Neutrophil (primary cell): ENCODE measurements at regions not wholly inside any gene's neighbourhood (a gene's known extent, or its start where the extent isn't known, plus 50 kb on each side); places are given as distances from the start of the nearest gene placed in this dataset.
A peak's percentile ranks its signal among the peaks of the same experiment; 100 is the strongest.

Experiments
- H3K27ac ChIP-seq: fragments of 200-600 bp; sonication (generic); 2 replicates; pipeline ENCODE4 v1.5.1; 2016; ENCODE audit warnings: mild to moderate bottlenecking, moderate library complexity
- H3K27me3 ChIP-seq: fragments of 200-600 bp; sonication (generic); 2 replicates; pipeline ENCODE4 v1.6.0; 2016; ENCODE audit warnings: mild to moderate bottlenecking
- H3K36me3 ChIP-seq: fragments of 200-600 bp; sonication (generic); 2 replicates; pipeline ENCODE4 v1.5.1; 2017
- H3K4me1 ChIP-seq, 2 experiments: fragments of 200-600 bp in 1 of 2; sonication (generic) in 1 of 2; 1 replicate in 1 of 2; 2 replicates in 1 of 2; pipeline versions ENCODE4 v1.5.1 to v1.6.1; 2013 to 2016; ENCODE audit warnings: low read depth in 1 of 2, low read length in 1 of 2, mild to moderate bottlenecking in 1 of 2, moderate library complexity in 1 of 2; ENCODE audit not compliant: control insufficient read depth in 1 of 2, insufficient read depth in 1 of 2
- H3K4me3 ChIP-seq, 2 experiments: fragments of 200-600 bp in 1 of 2; sonication (generic) in 1 of 2; 1 replicate in 1 of 2; 2 replicates in 1 of 2; pipeline ENCODE4 v1.5.1; 2013 to 2016; ENCODE audit warnings: low read depth in 1 of 2, low read length in 1 of 2, mild to moderate bottlenecking in 1 of 2, moderate library complexity in 1 of 2
- H3K9me3 ChIP-seq: fragments of 200-600 bp; sonication (generic); 2 replicates; pipeline ENCODE4 v1.5.1; 2016
- CTCF ChIP-seq: fragments of 200-600 bp; sonication (generic); IDR thresholded peaks from 2 replicates; pipeline ENCODE4 v1.5.1; 2016; ENCODE audit warnings: antibody characterized with exemption

GRCh38 chr4:80140194-80140593, 57.1 kb upstream of the PRDM8 start:
- Histone ChIP-seq H3K9me3 (no peaks in the 10 kb centered on the region), H3K36me3 (no peaks in the 10 kb centered on the region), H3K27me3 (no peaks in the 10 kb centered on the region), H3K4me3 (peak overlapping the region; percentile 6), H3K4me1 (peaks cover 65 to 66% of the 10 kb centered on the region in 2 experiments), H3K27ac (peak overlapping the region; percentile 88)
- TF ChIP-seq CTCF, result no peak

GRCh38 chr4:80139671-80140070, 57.6 kb upstream of the PRDM8 start:
- H3K27me3 ChIP-seq, result no peaks in the 10 kb centered on the region
- peak overlapping the region; percentile 88 for H3K27ac ChIP-seq
- peaks cover 62 to 64% of the 10 kb centered on the region in 2 experiments for H3K4me1 ChIP-seq
- no peaks in the 10 kb centered on the region for H3K36me3 ChIP-seq
- H3K4me3 ChIP-seq, result peak overlapping the region in 1 of 2 experiments; percentile 6
- no peaks in the 10 kb centered on the region for H3K9me3 ChIP-seq
- TF ChIP-seq CTCF, result no peak

- Histone ChIP-seq H3K4me1 (peaks cover 55 to 57% of the 10 kb centered on the region in 2 experiments), H3K4me3 (no peak overlapping the region), H3K27ac (peak overlapping the region; percentile 88), H3K36me3 (no peaks in the 10 kb centered on the region), H3K9me3 (no peaks in the 10 kb centered on the region), H3K27me3 (no peaks in the 10 kb centered on the region)
- no peak for TF ChIP-seq CTCF
Measured at GRCh38 chr4:80138551-80139538, 58.5 kb upstream of the PRDM8 start.

GRCh38 chr4:80137631-80138030, 59.7 kb upstream of the PRDM8 start:
- TF ChIP-seq CTCF, result no peak
- no peaks in the 10 kb centered on the region for H3K27me3 ChIP-seq
- H3K27ac ChIP-seq, result no peak overlapping the region
- H3K36me3 ChIP-seq, result no peaks in the 10 kb centered on the region
- peaks cover 43 to 44% of the 10 kb centered on the region in 2 experiments for H3K4me1 ChIP-seq
- H3K9me3 ChIP-seq, result no peaks in the 10 kb centered on the region
- no peak overlapping the region for H3K4me3 ChIP-seq

- TF ChIP-seq CTCF, result no peak
- no peak overlapping the region for H3K27ac ChIP-seq
Measured at GRCh38 chr4:80136270-80136669, 61.0 kb upstream of the PRDM8 start.

More at GRCh38 chr4:80136270-80136669, 61.0 kb upstream of the PRDM8 start:
- H3K27me3 ChIP-seq, result no peaks in the 10 kb centered on the region
- no peaks in the 10 kb centered on the region for H3K36me3 ChIP-seq
- H3K4me3 ChIP-seq, result no peak overlapping the region
- H3K9me3 ChIP-seq, result no peaks in the 10 kb centered on the region
- H3K4me1 ChIP-seq, result peaks cover 30 to 31% of the 10 kb centered on the region in 2 experiments
